ENCODE measurements at regions not wholly inside any gene's neighbourhood (a gene's known extent, or its start where the extent isn't known, plus 50 kb on each side); places are given as distances from the start of the nearest gene placed in this dataset.

DNA sequence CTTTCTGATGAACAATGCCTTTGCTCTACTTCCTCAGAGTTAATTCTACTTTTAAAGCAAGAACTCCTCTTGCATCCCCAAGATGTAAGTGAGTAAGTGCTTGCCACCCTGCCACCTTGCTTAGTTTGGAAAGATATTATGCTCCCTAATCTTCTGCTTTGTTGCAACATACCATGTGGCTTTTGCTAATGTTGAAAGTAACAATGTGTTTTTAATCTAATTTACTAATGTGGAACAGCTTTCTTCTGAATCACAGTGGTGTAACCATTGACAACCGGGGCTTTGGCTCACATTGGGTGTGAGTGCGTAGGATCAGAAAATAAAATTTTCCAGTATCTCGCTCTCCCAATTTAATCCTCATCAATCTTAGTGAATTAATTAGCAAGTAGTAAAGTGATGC, 254.1 kb upstream of the PTER start:
- no peaks in the 10 kb centered on the region for H3K4me1 Mint-ChIP-seq (ENCODE audit: low read depth, unreplicated experiment)
- no peak overlapping the region for H3K4me3 Mint-ChIP-seq (ENCODE audit: low read depth, unreplicated experiment)
- no peak overlapping the region for H3K27ac Mint-ChIP-seq (ENCODE audit: unreplicated experiment)
- peaks cover 6% of the 10 kb centered on the region for H3K9me3 Mint-ChIP-seq (ENCODE audit: low read depth, unreplicated experiment)
- no peaks in the 10 kb centered on the region for H3K27me3 Mint-ChIP-seq (ENCODE audit: unreplicated experiment)
- intact Hi-C loops (cut with micrococcal nuclease; ENCODE audit: unreplicated experiment) = no loop called here
- CTCF ChIA-PET = no interaction called here
- DNase-seq = no peak
- TF ChIP-seq CTCF (IDR thresholded peaks at IDR 0.05; ENCODE audit: unreplicated experiment) = no peak
- no TSS peak for BruUV-seq (replicated peaks)
- H3K36me3 Mint-ChIP-seq (ENCODE audit: insufficient read depth, unreplicated experiment) = no peaks in the 10 kb centered on the region

- Mint-ChIP-seq H3K27ac (ENCODE audit: unreplicated experiment) (no peak overlapping the region), H3K36me3 (ENCODE audit: insufficient read depth, unreplicated experiment) (no peaks in the 10 kb centered on the region), H3K9me3 (ENCODE audit: low read depth, unreplicated experiment) (peaks cover 6% of the 10 kb centered on the region), H3K4me3 (ENCODE audit: low read depth, unreplicated experiment) (no peak overlapping the region), H3K27me3 (ENCODE audit: unreplicated experiment) (no peaks in the 10 kb centered on the region), H3K4me1 (ENCODE audit: low read depth, unreplicated experiment) (no peaks in the 10 kb centered on the region)
- intact Hi-C loops (cut with micrococcal nuclease; ENCODE audit: unreplicated experiment) = no loop called here
- CTCF ChIA-PET = no interaction called here
- DNase-seq = no peak
- no peak for TF ChIP-seq CTCF (IDR thresholded peaks at IDR 0.05; ENCODE audit: unreplicated experiment)
- no TSS peak for BruUV-seq (replicated peaks)
Measured at GRCh38 chr10:16184096-16184597, 252.7 kb upstream of the PTER start.

DNA sequence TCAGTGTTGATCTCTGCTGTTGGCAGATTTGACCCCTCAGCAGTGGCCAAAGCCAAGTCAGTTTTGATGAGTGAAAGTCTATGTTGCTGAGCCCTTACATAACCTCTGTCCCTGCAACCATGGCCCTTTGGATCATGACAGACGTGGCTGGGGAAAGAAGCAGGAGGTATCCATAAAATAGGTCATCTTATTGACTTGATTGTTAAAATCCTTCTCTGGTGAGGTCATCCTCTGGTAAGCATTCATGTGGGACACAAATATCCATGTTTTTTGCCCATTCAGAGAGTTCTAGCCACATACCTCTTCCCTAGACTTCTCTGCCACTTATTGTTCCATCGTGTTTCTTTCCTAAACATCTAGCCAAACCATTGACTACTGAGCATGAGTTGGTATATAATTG, 251.9 kb upstream of the PTER start:
- no peaks in the 10 kb centered on the region for H3K27me3 Mint-ChIP-seq (ENCODE audit: unreplicated experiment)
- no peaks in the 10 kb centered on the region for H3K4me1 Mint-ChIP-seq (ENCODE audit: low read depth, unreplicated experiment)
- intact Hi-C loops (cut with micrococcal nuclease; ENCODE audit: unreplicated experiment) = no loop called here
- peaks cover 2% of the 10 kb centered on the region for H3K9me3 Mint-ChIP-seq (ENCODE audit: low read depth, unreplicated experiment)
- CTCF ChIA-PET = no interaction called here
- TF ChIP-seq CTCF (IDR thresholded peaks at IDR 0.05; ENCODE audit: unreplicated experiment) = no peak
- BruUV-seq (replicated peaks) = no TSS peak
- H3K36me3 Mint-ChIP-seq (ENCODE audit: insufficient read depth, unreplicated experiment) = no peaks in the 10 kb centered on the region
- H3K4me3 Mint-ChIP-seq (ENCODE audit: low read depth, unreplicated experiment) = no peak overlapping the region
- DNase-seq = no peak
- H3K27ac Mint-ChIP-seq (ENCODE audit: unreplicated experiment) = no peak overlapping the region

GRCh38 chr10:16186564-16186963, 250.2 kb upstream of the PTER start:
- Mint-ChIP-seq H3K27me3 (ENCODE audit: unreplicated experiment) (no peaks in the 10 kb centered on the region), H3K36me3 (ENCODE audit: insufficient read depth, unreplicated experiment) (no peaks in the 10 kb centered on the region), H3K9me3 (ENCODE audit: low read depth, unreplicated experiment) (peaks cover 2% of the 10 kb centered on the region), H3K27ac (ENCODE audit: unreplicated experiment) (no peak overlapping the region), H3K4me3 (ENCODE audit: low read depth, unreplicated experiment) (no peak overlapping the region), H3K4me1 (ENCODE audit: low read depth, unreplicated experiment) (no peaks in the 10 kb centered on the region)
- DNase-seq = no peak
- no TSS peak for BruUV-seq (replicated peaks)
- TF ChIP-seq CTCF (IDR thresholded peaks at IDR 0.05; ENCODE audit: unreplicated experiment) = no peak
- CTCF ChIA-PET = no interaction called here
- intact Hi-C loops (cut with micrococcal nuclease; ENCODE audit: unreplicated experiment) = no loop called here
